HepG2 (cell line): ENCODE measurements at regions not wholly inside any gene's neighbourhood (a gene's known extent, or its start where the extent isn't known, plus 50 kb on each side); places are given as distances from the start of the nearest gene placed in this dataset.

Source experiments
- ATAC-seq: fragments of 200-7000 bp; cut with Tn5 transposase; 3 replicates; pipeline ENCODE4 v1.9.1; 2020; ENCODE audit warnings: mild to moderate bottlenecking, moderate library complexity
- BruUV-seq: library from RNA; stranded (reverse); fragments of 400-500 nt; replicated peaks from 2 replicates; lab custom pipeline; 2021; lab: Mats Ljungman, UMichigan
- CTCF ChIA-PET: fragments of 300-600 bp; formaldehyde crosslinking; extraction: SDS; loops from one replicate; lab custom pipeline; 2021; ENCODE audit warnings: low total read pairs, inconsistent platforms, low intra/inter-chr PET ratio; lab: Yijun Ruan, JAX
- POLR2A ChIA-PET: fragments of 350-600 bp; sonication (Branson Sonifier 250); formaldehyde crosslinking; loops from one replicate; lab custom pipeline; 2020; ENCODE audit warnings: antibody characterized with exemption, inconsistent platforms; lab: Yijun Ruan, JAX
- DNase-seq: peaks from one replicate; pipeline ENCODE4 v3.0.0-alpha.2; 2015; ENCODE audit warnings: low spot score
- FAIRE-seq: peaks from 3 replicates; lab custom pipeline; 2011; peaks lifted over from hg19 to GRCh38; lab: Jason Lieb, UNC
- H2AFZ ChIP-seq: one replicate; pipeline ENCODE4 v1.6.1; 2011; ENCODE audit warnings: low read length, inconsistent platforms
- H3K27ac ChIP-seq: fragments of 300-600 bp; 3 replicates; pipeline ENCODE4 v1.8.0; 2011; ENCODE audit warnings: mixed run types, mild to moderate bottlenecking, mixed read lengths, low read length, inconsistent platforms; ENCODE audit not compliant: insufficient read depth; ENCODE audit errors: extremely low read length
- H3K27me3 ChIP-seq, 2 experiments: fragments of 200-600 bp in 1 of 2; 2 replicates in 1 of 2; 3 replicates in 1 of 2; pipeline versions ENCODE4 v1.6.0 to v1.8.0; 2011; ENCODE audit warnings: low read length in 2 of 2, mild to moderate bottlenecking in 2 of 2, moderate library complexity in 2 of 2, inconsistent platforms in 1 of 2; ENCODE audit not compliant: insufficient read depth in 2 of 2, control insufficient read depth in 1 of 2
- H3K36me3 ChIP-seq, 2 experiments: fragments of 200-600 bp in 1 of 2; replicated peaks in 1 of 2; 2 replicates in 1 of 2; 3 replicates in 1 of 2; pipeline versions ENCODE4 v1.5.1 to v1.8.0; 2011; ENCODE audit warnings: low read length in 2 of 2, inconsistent platforms in 1 of 2; ENCODE audit not compliant: insufficient read depth in 2 of 2, control insufficient read depth in 1 of 2
- H3K4me1 ChIP-seq: 2 replicates; pipeline ENCODE4 v1.5.1; 2012; ENCODE audit warnings: low read length, inconsistent platforms; ENCODE audit not compliant: insufficient read depth
- H3K4me2 ChIP-seq: 2 replicates; pipeline ENCODE4 v1.6.0; 2011; ENCODE audit warnings: low read depth, low read length, inconsistent platforms
- H3K4me3 ChIP-seq, 3 experiments: fragments of 200-600 bp in 1 of 3; sonication (generic), shearing (Covaris generic) in 1 of 3; replicated peaks in 1 of 3; 2 replicates each; pipeline ENCODE4 v1.5.1; 2011 to 2016; ENCODE audit warnings: low read length in 3 of 3, inconsistent platforms in 2 of 3, low read depth in 2 of 3, mild to moderate bottlenecking in 2 of 3, control low read depth in 1 of 3, mixed read lengths in 1 of 3; ENCODE audit not compliant: insufficient read depth in 1 of 3
- H3K79me2 ChIP-seq: one replicate; pipeline ENCODE4 v1.6.1; 2011; ENCODE audit warnings: low read length, inconsistent platforms; ENCODE audit not compliant: insufficient read depth
- H3K9ac ChIP-seq: 2 replicates; pipeline ENCODE4 v1.6.0; 2011; ENCODE audit warnings: mild to moderate bottlenecking, low read depth, low read length, inconsistent platforms; ENCODE audit not compliant: insufficient read depth
- H3K9me3 ChIP-seq: 2 replicates; pipeline ENCODE4 v1.5.1; 2012; ENCODE audit warnings: mild to moderate bottlenecking, low read length
- H4K20me1 ChIP-seq: 2 replicates; pipeline ENCODE4 v1.6.0; 2011; ENCODE audit warnings: inconsistent platforms, mild to moderate bottlenecking, low read length, moderate library complexity; ENCODE audit not compliant: insufficient read depth
- HDAC6 ChIP-seq: fragments of 200-600 bp; sonication (generic); IDR thresholded peaks from 2 replicates; pipeline ENCODE4 v1.7.0; 2017; ENCODE audit warnings: mild to moderate bottlenecking, antibody characterized with exemption, low read length, low read depth
- NR0B2 ChIP-seq: sonication (generic); formaldehyde crosslinking; IDR thresholded peaks from 2 replicates; pipeline ENCODE4 v1.4.0; 2020; ENCODE audit warnings: mild to moderate bottlenecking, missing genetic modification reagents
- POLR2A ChIP-seq, 2 experiments: IDR thresholded peaks; 2 replicates each; pipeline ENCODE4 v1.6.1; 2011; ENCODE audit warnings: low read depth in 2 of 2, low read length in 2 of 2, mild to moderate bottlenecking in 1 of 2, moderate library complexity in 1 of 2; ENCODE audit not compliant: insufficient read depth in 1 of 2
- RFXANK ChIP-seq: IDR thresholded peaks from 2 replicates; pipeline ENCODE4 v1.6.1; 2016
- SMYD3 ChIP-seq: sonication (generic); formaldehyde crosslinking; IDR thresholded peaks from 2 replicates; pipeline ENCODE4 v1.8.1; 2023; ENCODE audit warnings: mild to moderate bottlenecking, missing genetic modification reagents
- SOX6 ChIP-seq, 2 experiments: fragments of 450-650 bp in 1 of 2; sonication (generic) in 1 of 2; formaldehyde crosslinking in 1 of 2; IDR thresholded peaks; 2 replicates each; pipeline versions ENCODE4 v1.4.0 to v1.6.1; 2017 to 2020; ENCODE audit warnings: antibody characterized with exemption in 1 of 2, mild to moderate bottlenecking in 1 of 2, missing genetic modification reagents in 1 of 2
- TEAD3 ChIP-seq: optimal IDR thresholded peaks from 2 replicates; pipeline ENCODE3; 2016; ENCODE audit warnings: borderline replicate concordance
- ZBTB33 ChIP-seq: sonication (generic); formaldehyde crosslinking; IDR thresholded peaks from 2 replicates; pipeline ENCODE4 v1.4.0; 2020; ENCODE audit warnings: missing genetic modification reagents
- ZIK1 ChIP-seq: sonication (generic); formaldehyde crosslinking; IDR thresholded peaks from 2 replicates; pipeline ENCODE4 v1.5.0; 2020; ENCODE audit warnings: mild to moderate bottlenecking, low read depth, missing genetic modification reagents, borderline replicate concordance
- ZNF296 ChIP-seq: sonication (generic); formaldehyde crosslinking; conservative IDR thresholded peaks from 2 replicates; pipeline ENCODE4 v1.5.0; 2020; ENCODE audit warnings: mild to moderate bottlenecking, missing genetic modification reagents
- ZNF441 ChIP-seq: sonication (generic); formaldehyde crosslinking; IDR thresholded peaks from 2 replicates; pipeline ENCODE4 v1.7.0; 2021; ENCODE audit warnings: missing genetic modification reagents, borderline replicate concordance
- ZNF557 ChIP-seq: sonication (generic); formaldehyde crosslinking; IDR thresholded peaks from 2 replicates; pipeline ENCODE4 v1.4.0; 2020; ENCODE audit warnings: missing genetic modification reagents
- ZNF687 ChIP-seq: sonication (generic); formaldehyde crosslinking; IDR thresholded peaks from 2 replicates; pipeline ENCODE4 v1.5.1; 2020; ENCODE audit warnings: mild to moderate bottlenecking, missing genetic modification reagents, moderate library complexity
- ZNF691 ChIP-seq: sonication (generic); formaldehyde crosslinking; IDR thresholded peaks from 2 replicates; pipeline ENCODE4 v1.4.0; 2020; ENCODE audit warnings: missing genetic modification reagents, low read depth, mild to moderate bottlenecking, borderline replicate concordance
- ZSCAN25 ChIP-seq: sonication (generic); formaldehyde crosslinking; IDR thresholded peaks from 2 replicates; pipeline ENCODE4 v1.8.0; 2022; ENCODE audit warnings: mild to moderate bottlenecking, missing genetic modification reagents
- WGBS: methylation state at CpG from one replicate; pipeline ENCODE4 v1.1.6; 2017; ENCODE audit warnings: low lambda C conversion rate; 5-methylcytosine and 5-hydroxymethylcytosine counted together
- in situ Hi-C: cut with HindIII; loops from 2 replicates; pipeline ENCODE4 v1.10.0; 2017; ENCODE audit warnings: low pct_unique_long_range_greater_than_20kb; ENCODE audit not compliant: extremely low pct_ligation_motif_present
- intact Hi-C: fragments of 100-400 bp; cut with micrococcal nuclease; formaldehyde crosslinking; loops from one replicate; pipeline ENCODE4 v1.10.0; 2022; ENCODE audit not compliant: unreplicated experiment
- TF ChIP-seq, protein P1 (sequence below): sonication (generic); formaldehyde crosslinking; IDR thresholded peaks from 2 replicates; pipeline ENCODE4 v1.5.1; 2020; ENCODE audit warnings: missing genetic modification reagents, mild to moderate bottlenecking, borderline replicate concordance

DNA sequence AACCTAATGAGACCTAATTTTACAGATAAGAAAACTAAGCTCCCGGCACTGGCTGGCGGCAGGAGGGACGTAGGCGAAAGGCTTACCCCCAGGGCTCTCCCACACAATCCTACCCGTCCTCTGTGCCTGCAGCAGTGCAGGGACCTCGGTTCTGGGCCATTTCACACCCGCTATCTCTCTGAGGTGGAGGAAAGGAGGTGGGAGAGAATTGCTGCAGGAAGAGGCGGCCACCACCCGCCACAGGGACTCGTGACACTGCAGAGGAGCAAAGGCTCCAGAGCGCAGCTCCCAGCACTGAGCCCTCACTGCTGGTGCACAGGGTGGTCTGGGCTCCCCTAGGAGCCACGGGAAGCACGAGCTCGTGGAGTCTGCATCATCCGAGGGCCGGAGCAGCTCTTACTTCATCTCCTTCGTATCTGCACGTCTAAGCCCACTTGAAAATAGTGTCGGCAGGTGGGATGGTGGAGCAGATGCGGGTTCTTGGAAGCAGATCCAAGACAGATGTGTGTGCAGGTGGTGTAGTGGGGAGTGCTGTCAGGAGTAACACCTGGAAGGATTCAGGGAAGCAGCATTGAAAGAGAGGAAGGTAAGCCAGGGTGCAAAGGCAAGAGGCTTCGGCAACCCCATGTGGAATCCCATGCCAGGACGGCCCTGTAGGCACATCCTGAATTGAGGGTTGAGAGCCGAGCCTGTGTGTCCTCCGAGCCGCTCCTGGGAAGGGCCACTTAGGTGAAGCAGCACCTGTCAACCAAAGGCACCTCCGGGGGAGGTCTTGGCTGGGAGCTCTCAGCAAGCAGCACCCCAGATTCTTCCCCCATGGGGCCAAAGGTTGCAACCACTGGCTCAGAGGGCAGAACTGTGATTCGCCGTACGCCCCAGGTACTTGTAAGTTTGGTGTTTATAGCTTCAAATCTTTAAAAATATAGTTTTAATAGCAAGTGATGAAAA is 115.8 kb upstream of the SPACA7 start:
- Histone ChIP-seq H3K27me3 (peaks cover 4 to 58% of the 10 kb centered on the region in 2 experiments; a peak in 3 of 5 replicates), H3K9me3 (no peaks in the 10 kb centered on the region), H3K27ac (no peak overlapping the region), H3K9ac (no peak overlapping the region), H3K36me3 (no peaks in the 10 kb centered on the region), H4K20me1 (peaks cover 3% of the 10 kb centered on the region; the same call in 1 of the 2 replicates), H3K4me1 (no peaks in the 10 kb centered on the region), H3K4me2 (no peak overlapping the region), H3K4me3 (no peak overlapping the region), H2AFZ (no peak overlapping the region), H3K79me2 (no peaks in the 10 kb centered on the region)
- WGBS, result 15% methylated on average over 18 of the region's 29 CpGs
- intact Hi-C loops (no loop called here), in situ Hi-C loops (no loop called here)
- no peak for DNase-seq
- ChIA-PET CTCF (no interaction called here), POLR2A (no interaction called here)
- FAIRE-seq, result no peak
- BruUV-seq, result no TSS peak
- ATAC-seq, result no peak
- TF ChIP-seq ZBTB33 (CRISPR knock-in tag) (no peak), ZNF557 (CRISPR knock-in tag) (no peak), ZNF441 (CRISPR knock-in tag) (no peak), SOX6 (IDR thresholded peaks at IDR 0.05) (no peak), SOX6 (CRISPR knock-in tag; IDR thresholded peaks at IDR 0.05) (no peak), ZNF687 (CRISPR knock-in tag) (no peak), RFXANK (no peak), ZNF296 (CRISPR knock-in tag) (no peak), ZIK1 (CRISPR knock-in tag) (no peak), ZNF691 (CRISPR knock-in tag) (no peak), HDAC6 (no peak), SMYD3 (CRISPR knock-in tag) (no peak), TEAD3 (no peak), ZSCAN25 (no peak), NR0B2 (CRISPR knock-in tag) (no peak), POLR2A (IDR thresholded peaks at IDR 0.05; ENCODE audit: insufficient read depth in 1 of 2, low read depth in 2 of 2, low read length in 2 of 2) (no peak)
- TF ChIP-seq, protein P1, sequence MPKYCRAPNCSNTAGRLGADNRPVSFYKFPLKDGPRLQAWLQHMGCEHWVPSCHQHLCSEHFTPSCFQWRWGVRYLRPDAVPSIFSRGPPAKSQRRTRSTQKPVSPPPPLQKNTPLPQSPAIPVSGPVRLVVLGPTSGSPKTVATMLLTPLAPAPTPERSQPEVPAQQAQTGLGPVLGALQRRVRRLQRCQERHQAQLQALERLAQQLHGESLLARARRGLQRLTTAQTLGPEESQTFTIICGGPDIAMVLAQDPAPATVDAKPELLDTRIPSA (CRISPR knock-in tag), result no peak
